ENCODE measurements at regions not wholly inside any gene's neighbourhood (a gene's known extent, or its start where the extent isn't known, plus 50 kb on each side); places are given as distances from the start of the nearest gene placed in this dataset.
A peak's percentile ranks its signal among the peaks of the same experiment; 100 is the strongest.

GRCh38 chr11:131129474-131129873, 213.2 kb upstream of the SNX19 start:
- H3K9ac ChIP-seq: no peak overlapping the region
- Mint-ChIP-seq H3K9me3 (peaks cover 26% of the 10 kb centered on the region), H3K27ac (no peak overlapping the region), H3K36me3 (no peaks in the 10 kb centered on the region), H3K4me1 (no peaks in the 10 kb centered on the region), H3K27me3 (ENCODE audit: insufficient read depth, low read depth) (peaks cover 2% of the 10 kb centered on the region), H3K4me3 (no peak overlapping the region)
- TF ChIP-seq, protein P1, sequence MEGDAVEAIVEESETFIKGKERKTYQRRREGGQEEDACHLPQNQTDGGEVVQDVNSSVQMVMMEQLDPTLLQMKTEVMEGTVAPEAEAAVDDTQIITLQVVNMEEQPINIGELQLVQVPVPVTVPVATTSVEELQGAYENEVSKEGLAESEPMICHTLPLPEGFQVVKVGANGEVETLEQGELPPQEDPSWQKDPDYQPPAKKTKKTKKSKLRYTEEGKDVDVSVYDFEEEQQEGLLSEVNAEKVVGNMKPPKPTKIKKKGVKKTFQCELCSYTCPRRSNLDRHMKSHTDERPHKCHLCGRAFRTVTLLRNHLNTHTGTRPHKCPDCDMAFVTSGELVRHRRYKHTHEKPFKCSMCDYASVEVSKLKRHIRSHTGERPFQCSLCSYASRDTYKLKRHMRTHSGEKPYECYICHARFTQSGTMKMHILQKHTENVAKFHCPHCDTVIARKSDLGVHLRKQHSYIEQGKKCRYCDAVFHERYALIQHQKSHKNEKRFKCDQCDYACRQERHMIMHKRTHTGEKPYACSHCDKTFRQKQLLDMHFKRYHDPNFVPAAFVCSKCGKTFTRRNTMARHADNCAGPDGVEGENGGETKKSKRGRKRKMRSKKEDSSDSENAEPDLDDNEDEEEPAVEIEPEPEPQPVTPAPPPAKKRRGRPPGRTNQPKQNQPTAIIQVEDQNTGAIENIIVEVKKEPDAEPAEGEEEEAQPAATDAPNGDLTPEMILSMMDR (IDR thresholded peaks at IDR 0.05): no peak
- TF ChIP-seq EZH2phosphoT487 (IDR thresholded peaks at IDR 0.05) (no peak), EZH2 (IDR thresholded peaks at IDR 0.05) (no peak)
- no peak overlapping the region for H2AFZ ChIP-seq (replicated peaks)
- H3K27me3 ChIP-seq: no peaks in the 10 kb centered on the region
- no peak overlapping the region for H3K4me3 ChIP-seq
- H3K9me3 ChIP-seq (ENCODE audit: low read depth): no peaks in the 10 kb centered on the region
- no peak overlapping the region for H3K27ac ChIP-seq
- H3F3A ChIP-seq (ENCODE audit: low read depth): no peaks in the 10 kb centered on the region
- H4K20me1 ChIP-seq (ENCODE audit: low read depth): no peaks in the 10 kb centered on the region
- H3K4me1 ChIP-seq: no peaks in the 10 kb centered on the region
- DNase-seq (ENCODE audit: low spot score): no peak
- no peaks in the 10 kb centered on the region for H3K36me3 ChIP-seq
- no peaks in the 10 kb centered on the region for H3K79me2 ChIP-seq (ENCODE audit: low read depth)
- no peak overlapping the region for H3K4me2 ChIP-seq

DNA sequence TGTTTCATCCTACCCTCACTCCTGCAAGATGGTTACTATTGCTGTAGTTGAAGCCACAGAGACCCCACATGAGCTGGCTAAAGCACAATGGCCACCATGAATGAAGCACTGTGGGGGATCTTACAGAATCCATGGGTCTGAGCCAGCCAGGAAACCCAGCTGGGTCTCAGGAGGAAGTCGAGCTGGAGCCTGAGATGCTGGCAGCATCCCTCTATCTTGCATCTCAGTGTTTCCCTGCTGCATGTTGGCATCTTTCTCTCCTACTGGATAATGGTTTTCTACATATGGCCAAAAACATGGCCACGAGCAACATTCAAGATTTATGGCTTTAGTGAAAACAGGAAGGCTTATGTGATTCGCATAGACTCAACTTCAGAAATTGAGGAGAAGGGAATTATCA, 219.3 kb upstream of the SNX19 start:
- no peaks in the 10 kb centered on the region for H3K36me3 ChIP-seq
- H3K27me3 ChIP-seq: no peaks in the 10 kb centered on the region
- no peaks in the 10 kb centered on the region for H3K79me2 ChIP-seq (ENCODE audit: low read depth)
- no peak for TF ChIP-seq EZH2phosphoT487 (IDR thresholded peaks at IDR 0.05)
- no peak for TF ChIP-seq EZH2 (IDR thresholded peaks at IDR 0.05)
- TF ChIP-seq, protein P1 (IDR thresholded peaks at IDR 0.05): no peak
- Mint-ChIP-seq H3K27ac (no peak overlapping the region), H3K9me3 (peaks cover 7% of the 10 kb centered on the region), H3K36me3 (no peaks in the 10 kb centered on the region), H3K4me1 (peaks cover 8% of the 10 kb centered on the region), H3K4me3 (peak overlapping the region; percentile 19), H3K27me3 (ENCODE audit: insufficient read depth, low read depth) (peaks cover 5% of the 10 kb centered on the region)
- DNase-seq (ENCODE audit: low spot score): no peak
- no peaks in the 10 kb centered on the region for H3K4me1 ChIP-seq
- H2AFZ ChIP-seq (replicated peaks): no peak overlapping the region
- H4K20me1 ChIP-seq (ENCODE audit: low read depth): no peaks in the 10 kb centered on the region
- no peak overlapping the region for H3K4me2 ChIP-seq
- no peak overlapping the region for H3K9ac ChIP-seq
- no peaks in the 10 kb centered on the region for H3F3A ChIP-seq (ENCODE audit: low read depth)
- H3K4me3 ChIP-seq: no peak overlapping the region
- H3K9me3 ChIP-seq (ENCODE audit: low read depth): no peaks in the 10 kb centered on the region
- H3K27ac ChIP-seq: no peak overlapping the region

- H3K9me3 ChIP-seq (ENCODE audit: low read depth): no peaks in the 10 kb centered on the region
- Mint-ChIP-seq H3K36me3 (no peaks in the 10 kb centered on the region), H3K4me1 (peaks cover 8% of the 10 kb centered on the region), H3K9me3 (peaks cover 7% of the 10 kb centered on the region), H3K4me3 (no peak overlapping the region), H3K27ac (no peak overlapping the region), H3K27me3 (ENCODE audit: insufficient read depth, low read depth) (peaks cover 5% of the 10 kb centered on the region)
- TF ChIP-seq EZH2 (IDR thresholded peaks at IDR 0.05) (no peak), EZH2phosphoT487 (IDR thresholded peaks at IDR 0.05) (no peak)
- TF ChIP-seq, protein P1 (IDR thresholded peaks at IDR 0.05): no peak
- no peak for DNase-seq (ENCODE audit: low spot score)
- no peaks in the 10 kb centered on the region for H3K36me3 ChIP-seq
- H3K4me2 ChIP-seq: no peak overlapping the region
- H4K20me1 ChIP-seq (ENCODE audit: low read depth): no peaks in the 10 kb centered on the region
- no peak overlapping the region for H3K9ac ChIP-seq
- no peak overlapping the region for H3K27ac ChIP-seq
- no peak overlapping the region for H2AFZ ChIP-seq (replicated peaks)
- H3K27me3 ChIP-seq: no peaks in the 10 kb centered on the region
- H3F3A ChIP-seq (ENCODE audit: low read depth): no peaks in the 10 kb centered on the region
- H3K4me3 ChIP-seq: no peak overlapping the region
- H3K4me1 ChIP-seq: no peaks in the 10 kb centered on the region
- H3K79me2 ChIP-seq (ENCODE audit: low read depth): no peaks in the 10 kb centered on the region
These were observed 220.2 kb upstream of the SNX19 start for GRCh38 chr11:131136486-131136885.
